HG03108 (cell line): ENCODE measurements at regions not wholly inside any gene's neighbourhood (a gene's known extent, or its start where the extent isn't known, plus 50 kb on each side); places are given as distances from the start of the nearest gene placed in this dataset.
"Not testable (repeated sequence)": the region's sequence is repeated elsewhere in the genome, so short reads cannot be mapped to it uniquely, and the experiment has no call there.

ENCODE experiments used
- ATAC-seq: cut with Tn5 transposase; IDR thresholded peaks from one replicate; pipeline ENCODE4 v1.9.1; 2021; ENCODE audit warnings: moderate library complexity; ENCODE audit not compliant: unreplicated experiment

- no peak for ATAC-seq
Observed at GRCh38 chr3:186454881-186455703, 89.1 kb downstream of the CRYGS start.

DNA sequence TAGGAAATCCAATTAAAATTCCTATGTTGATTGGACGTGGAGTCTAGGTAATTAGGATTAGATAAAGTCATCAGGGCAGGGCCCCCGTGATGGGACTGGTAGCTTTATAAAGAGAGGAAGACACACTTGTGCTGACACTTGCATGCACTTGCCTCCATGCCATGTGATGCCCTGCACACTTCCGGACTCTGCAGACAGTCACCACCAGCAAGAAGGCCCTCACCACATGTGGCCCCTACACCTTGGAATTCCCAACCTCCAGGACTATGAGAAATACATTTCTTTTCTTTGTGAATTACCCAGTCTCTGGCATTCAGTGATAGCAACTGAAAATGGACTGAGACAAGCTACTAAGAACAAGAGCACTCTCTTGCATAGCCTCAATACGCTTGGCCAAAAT lies 90.6 kb downstream of the CRYGS start:
- no peak for ATAC-seq

GRCh38 chr3:186452517-186452916 lies 90.5 kb upstream of the DGKG start:
- no peak for ATAC-seq

- no peak for ATAC-seq
Observed at GRCh38 chr3:186451371-186451770, 89.3 kb upstream of the DGKG start.

DNA sequence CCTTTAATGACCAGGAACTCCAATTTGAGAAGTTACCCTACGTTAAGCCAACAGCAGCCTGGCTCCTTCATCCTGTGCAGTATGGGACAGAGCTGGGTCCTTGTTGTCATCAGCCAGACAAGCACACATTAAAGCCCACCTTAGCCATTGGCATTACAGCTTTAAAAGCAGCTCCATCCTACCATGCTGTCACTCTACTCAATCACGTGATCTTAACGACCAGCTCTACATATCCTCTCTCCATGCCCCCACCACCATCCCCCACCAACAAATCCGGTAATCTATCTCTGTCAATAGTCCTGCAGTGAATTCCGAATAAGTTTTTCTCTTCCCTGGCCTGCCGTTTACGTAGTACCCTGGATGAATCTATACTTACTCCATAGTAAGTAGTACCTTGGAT lies 82.9 kb upstream of the DGKG start:
- no peak for ATAC-seq

- no peak for ATAC-seq
Observed at GRCh38 chr3:186444288-186444687, 82.3 kb upstream of the DGKG start.

DNA sequence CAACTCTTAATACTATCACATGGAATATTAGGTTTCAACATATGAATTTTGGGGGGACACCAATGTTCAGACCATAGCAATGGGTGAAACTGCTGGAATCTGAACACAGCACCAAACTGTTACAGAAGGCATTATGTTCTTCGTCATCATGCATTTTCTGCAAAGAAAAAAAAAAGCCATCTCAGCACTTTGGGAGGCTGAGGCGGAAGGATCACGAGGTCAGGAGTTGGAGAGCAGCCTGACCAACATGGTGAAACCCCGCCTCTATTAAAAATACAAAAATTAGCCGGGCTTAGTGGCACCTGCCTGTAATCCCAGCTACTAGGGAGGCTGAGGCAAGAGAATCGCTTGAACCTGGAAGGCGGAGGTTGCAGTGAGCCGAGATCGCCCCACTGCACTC lies 80.9 kb upstream of the DGKG start:
- not testable (repeated sequence) for ATAC-seq

DNA sequence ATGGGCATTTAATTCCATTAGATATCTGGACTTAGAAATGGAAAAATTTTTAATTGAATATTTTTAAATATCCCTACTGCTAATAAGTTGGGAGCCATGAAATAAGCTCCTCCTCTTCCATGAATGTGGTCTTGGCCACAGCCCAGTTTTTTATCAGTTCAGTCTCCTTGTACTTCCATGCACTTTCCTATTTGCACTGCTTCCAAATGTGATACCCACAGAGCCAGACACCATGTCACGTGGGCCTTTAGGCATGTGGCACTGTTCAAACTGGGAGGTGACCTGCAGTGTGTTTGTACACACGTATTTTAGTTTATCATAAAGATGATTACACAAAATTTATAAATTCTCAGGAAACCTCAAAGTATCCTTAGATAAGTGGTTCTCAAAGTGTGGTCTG lies 80.1 kb upstream of the DGKG start:
- ATAC-seq, result no peak

DNA sequence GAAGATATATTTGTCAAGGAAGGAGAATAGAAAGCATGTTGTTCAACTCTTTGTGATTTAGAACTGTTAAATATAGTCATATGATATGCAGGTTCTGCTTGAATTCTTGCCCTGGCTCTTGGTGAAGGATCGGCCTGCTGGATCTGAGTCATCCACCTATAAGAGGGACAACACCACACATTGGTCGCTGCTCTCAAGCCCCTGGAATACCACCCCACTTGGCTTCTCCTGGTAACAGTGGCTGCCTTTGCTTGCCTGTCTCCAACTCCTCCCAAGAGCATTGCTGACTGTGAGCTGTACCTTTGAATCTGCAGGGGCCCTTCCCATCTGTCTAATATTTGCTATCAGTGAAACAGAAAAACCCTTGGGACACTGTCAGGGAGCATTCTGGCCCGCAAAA lies 78.9 kb upstream of the DGKG start:
- ATAC-seq, result no peak

DNA sequence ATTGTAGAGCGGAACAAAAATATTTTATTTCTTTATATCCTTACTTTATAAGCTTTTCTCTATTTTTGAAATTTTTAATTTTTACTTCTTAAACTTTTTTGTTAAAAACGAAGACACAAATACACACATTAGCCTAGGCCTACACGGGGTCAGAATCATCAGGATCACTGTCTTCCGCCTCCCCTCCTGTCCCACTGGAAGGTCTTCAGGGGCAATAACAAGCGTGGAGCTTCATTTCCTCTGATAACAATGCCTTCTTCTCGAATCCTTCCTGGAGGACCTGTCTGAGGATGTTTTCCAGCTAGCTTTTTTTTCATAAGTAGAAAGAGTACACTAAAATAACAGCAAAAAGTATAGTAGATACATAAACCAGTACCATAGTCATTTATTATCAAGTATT lies 77.7 kb upstream of the DGKG start:
- no peak for ATAC-seq

GRCh38 chr3:186435332-186435731 lies 73.3 kb upstream of the DGKG start:
- ATAC-seq, result not testable (repeated sequence)

GRCh38 chr3:186432944-186433732 lies 71.1 kb upstream of the DGKG start:
- ATAC-seq, result no peak

GRCh38 chr3:186432189-186432588 lies 70.2 kb upstream of the DGKG start:
- ATAC-seq, result no peak

DNA sequence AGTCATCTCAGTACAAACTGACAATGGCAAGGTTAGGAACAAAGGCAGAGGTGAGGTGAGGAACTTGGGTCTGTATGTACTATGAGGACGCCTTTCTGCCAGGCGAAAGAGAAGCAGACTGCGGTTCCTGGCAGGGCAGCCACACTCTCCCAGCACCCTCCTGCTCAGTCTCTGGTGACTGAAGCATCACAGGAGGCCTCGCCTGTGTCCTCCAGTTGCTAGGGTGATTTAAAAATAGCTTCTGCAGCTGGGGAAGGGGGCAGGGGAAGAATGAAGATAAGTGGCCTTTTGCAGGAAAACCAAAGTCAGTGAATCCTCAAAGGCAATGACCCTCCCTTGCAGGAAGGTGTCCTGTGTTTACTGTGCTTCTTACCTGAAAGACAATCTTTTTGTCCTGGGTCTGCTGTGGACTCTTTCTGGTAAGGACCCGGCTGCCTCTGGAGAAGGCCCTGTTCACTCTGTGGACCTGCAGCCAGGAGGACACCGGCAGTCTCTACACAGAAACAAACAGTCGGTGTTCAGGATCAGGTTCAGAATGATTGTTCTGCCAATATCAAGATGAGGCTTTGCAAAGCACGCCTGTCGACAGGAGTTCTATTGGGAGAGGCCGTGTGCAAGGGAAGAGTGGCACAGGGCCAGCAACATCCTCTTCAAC lies 65.7 kb upstream of the DGKG start:
- ATAC-seq, result no peak

- ATAC-seq, result no peak
Observed at GRCh38 chr3:186425788-186426730, 64.0 kb upstream of the DGKG start.

DNA sequence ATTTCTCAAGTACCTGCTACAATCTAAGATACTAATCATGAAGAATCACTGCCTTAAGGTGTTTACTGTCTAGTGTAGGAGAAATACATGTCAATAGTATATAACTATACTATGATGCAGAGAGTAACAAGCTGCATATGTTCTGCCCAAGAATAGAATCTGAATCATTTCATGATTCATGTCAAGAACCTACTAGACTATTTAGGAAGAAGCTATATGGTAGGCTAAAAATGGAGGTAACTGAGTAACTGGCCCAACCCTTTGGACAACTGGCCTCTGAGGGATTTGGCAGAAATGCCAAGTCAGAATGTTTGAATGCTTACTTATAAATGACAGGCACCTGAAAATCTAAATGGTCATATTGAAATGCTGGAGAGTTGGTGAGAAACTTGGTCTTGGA lies 59.9 kb upstream of the DGKG start:
- ATAC-seq, result no peak

DNA sequence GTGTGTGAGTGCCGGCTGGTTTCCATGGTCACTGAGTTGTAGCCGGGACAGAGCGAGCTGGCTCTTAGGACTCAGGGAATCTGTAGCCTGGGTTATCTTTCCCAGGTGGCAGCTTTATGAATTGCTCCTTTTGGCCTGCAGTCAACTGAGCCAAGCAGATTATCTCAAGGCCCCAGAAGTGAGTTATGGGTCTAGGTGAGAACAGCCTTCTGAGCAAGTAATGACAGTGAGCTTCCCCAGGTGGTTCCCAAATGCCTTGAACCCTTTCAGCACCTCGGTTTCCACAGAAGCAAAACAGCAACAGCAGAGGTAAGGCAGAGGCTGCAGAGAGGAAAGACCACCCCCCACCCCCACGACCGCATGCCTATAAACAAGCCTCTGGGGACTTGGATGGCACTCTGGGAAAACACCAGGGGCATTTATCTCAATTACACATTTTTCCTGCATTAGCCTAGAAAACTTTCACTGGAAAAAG lies 56.7 kb upstream of the DGKG start:
- no peak for ATAC-seq

- no peak for ATAC-seq
Observed at GRCh38 chr3:186417791-186418190, 55.8 kb upstream of the DGKG start.

DNA sequence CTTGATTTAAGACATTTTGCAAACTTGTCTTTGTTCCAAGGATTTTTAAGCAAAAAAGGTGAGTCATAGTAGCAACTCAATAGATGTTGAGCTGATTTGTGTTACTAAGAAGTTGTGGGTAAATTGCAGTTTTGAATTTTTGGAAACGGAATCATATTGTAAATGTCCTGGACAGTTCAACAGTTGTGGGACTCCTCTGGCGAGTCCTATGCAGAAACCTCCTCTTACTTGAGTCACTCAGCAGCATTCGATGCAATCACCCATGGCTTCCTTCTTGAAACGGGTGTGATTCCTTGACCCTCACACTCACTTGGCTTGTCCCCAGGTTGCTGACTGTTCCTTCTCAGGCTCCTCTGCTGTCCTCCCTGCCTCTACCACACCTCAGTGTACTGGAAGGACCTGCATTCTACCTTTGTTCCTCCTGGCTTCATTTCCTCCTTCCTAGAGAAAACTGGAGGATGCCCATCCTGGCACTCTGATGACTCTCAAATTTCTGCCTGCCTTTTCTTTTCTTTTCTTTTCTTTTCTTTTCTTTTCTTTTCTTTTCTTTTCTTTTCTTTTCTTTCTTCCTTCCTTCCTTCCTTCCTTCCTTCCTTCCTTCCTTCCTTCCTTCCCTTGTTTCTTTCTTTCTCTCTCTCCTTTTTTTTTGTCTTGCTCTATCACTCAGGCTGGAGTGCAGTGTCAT lies 52.8 kb upstream of the DGKG start:
- ATAC-seq, result no peak
